Neuronal stem cell (in vitro differentiated cells): ENCODE measurements at regions not wholly inside any gene's neighbourhood (a gene's known extent, or its start where the extent isn't known, plus 50 kb on each side); places are given as distances from the start of the nearest gene placed in this dataset.

ENCODE experiments used
- DNase-seq: peaks from one replicate; pipeline ENCODE4 v3.0.0-alpha.2; 2013; ENCODE audit warnings: low spot score
- H2AFZ ChIP-seq: one replicate; pipeline ENCODE4 v1.6.1; 2013; ENCODE audit warnings: mild to moderate bottlenecking, low read length, inconsistent platforms
- H2AK5ac ChIP-seq: 2 replicates; pipeline ENCODE4 v1.6.1; 2013; ENCODE audit warnings: low read depth, mild to moderate bottlenecking, inconsistent platforms, low read length, moderate library complexity, mixed read lengths
- H2BK120ac ChIP-seq: 2 replicates; pipeline ENCODE4 v1.6.1; 2013; ENCODE audit warnings: low read depth, mild to moderate bottlenecking, inconsistent platforms, low read length, moderate library complexity, mixed read lengths
- H2BK12ac ChIP-seq: one replicate; pipeline ENCODE4 v1.6.1; 2013; ENCODE audit warnings: low read length, inconsistent platforms
- H2BK15ac ChIP-seq: 2 replicates; pipeline ENCODE4 v1.6.1; 2013; ENCODE audit warnings: mild to moderate bottlenecking, low read length, inconsistent platforms, mixed read lengths
- H2BK5ac ChIP-seq: one replicate; pipeline ENCODE4 v1.6.1; 2013; ENCODE audit warnings: inconsistent platforms, mild to moderate bottlenecking, low read length, moderate library complexity
- H3K14ac ChIP-seq: one replicate; pipeline ENCODE4 v1.6.1; 2013; ENCODE audit warnings: low read length, inconsistent platforms
- H3K18ac ChIP-seq: 2 replicates; pipeline ENCODE4 v1.6.1; 2013; ENCODE audit warnings: low read length, inconsistent platforms
- H3K23ac ChIP-seq: 2 replicates; pipeline ENCODE4 v1.6.1; 2013; ENCODE audit warnings: low read depth, mild to moderate bottlenecking, mixed read lengths, low read length, inconsistent platforms; ENCODE audit not compliant: poor library complexity
- H3K27ac ChIP-seq: replicated peaks from 3 replicates; pipeline ENCODE4 v1.5.1; 2013; ENCODE audit warnings: low read length, inconsistent platforms
- H3K27me3 ChIP-seq, 3 experiments: 2 replicates each; pipeline ENCODE4 v1.6.1; 2013; ENCODE audit warnings: low read length in 3 of 3, mild to moderate bottlenecking in 2 of 3, inconsistent platforms in 1 of 3, low read depth in 1 of 3, mixed read lengths in 1 of 3, moderate library complexity in 1 of 3; ENCODE audit not compliant: control insufficient read depth in 3 of 3, insufficient read depth in 3 of 3
- H3K36me3 ChIP-seq, 2 donors: replicated peaks in 1 of 2; 2 replicates each; pipeline ENCODE4 v1.6.1; 2013; ENCODE audit warnings: low read length in 2 of 2; ENCODE audit not compliant: control insufficient read depth in 2 of 2, insufficient read depth in 2 of 2
- H3K4ac ChIP-seq: 2 replicates; pipeline ENCODE4 v1.6.1; 2013; ENCODE audit warnings: inconsistent platforms, mild to moderate bottlenecking, low read length, moderate library complexity
- H3K4me1 ChIP-seq, 2 donors: 1 replicate in 1 of 2; 2 replicates in 1 of 2; pipeline ENCODE4 v1.6.1; 2013; ENCODE audit warnings: low read length in 2 of 2, low read depth in 1 of 2; ENCODE audit not compliant: control insufficient read depth in 2 of 2, insufficient read depth in 1 of 2
- H3K4me2 ChIP-seq: one replicate; pipeline ENCODE4 v1.6.1; 2013; ENCODE audit warnings: mild to moderate bottlenecking, low read length, inconsistent platforms; ENCODE audit not compliant: insufficient read depth, poor library complexity, severe bottlenecking
- H3K4me3 ChIP-seq, 2 donors: 2 replicates each; pipeline ENCODE4 v1.5.1; 2013; ENCODE audit warnings: low read length in 2 of 2, mild to moderate bottlenecking in 2 of 2, inconsistent platforms in 1 of 2, moderate library complexity in 1 of 2
- H3K79me1 ChIP-seq: one replicate; pipeline ENCODE4 v1.6.1; 2013; ENCODE audit warnings: low read depth, mild to moderate bottlenecking, inconsistent platforms, low read length, moderate library complexity
- H3K9ac ChIP-seq: one replicate; pipeline ENCODE4 v1.6.1; 2013; ENCODE audit warnings: mild to moderate bottlenecking, low read depth, low read length, inconsistent platforms; ENCODE audit not compliant: poor library complexity
- H3K9me3 ChIP-seq, 2 donors: replicated peaks in 1 of 2; 2 replicates each; pipeline versions ENCODE3 to v1.6.1; 2013; ENCODE audit warnings: low read length in 2 of 2, mild to moderate bottlenecking in 2 of 2, inconsistent platforms in 1 of 2, low read depth in 1 of 2, mixed read lengths in 1 of 2, moderate library complexity in 1 of 2; ENCODE audit not compliant: control insufficient read depth in 2 of 2, insufficient read depth in 1 of 2
- H4K8ac ChIP-seq: one replicate; pipeline ENCODE4 v1.6.1; 2013; ENCODE audit warnings: low read depth, mild to moderate bottlenecking, inconsistent platforms, low read length, moderate library complexity
- H4K91ac ChIP-seq: one replicate; pipeline ENCODE4 v1.6.1; 2013; ENCODE audit warnings: low read length, low read depth, mild to moderate bottlenecking, inconsistent platforms; ENCODE audit not compliant: poor library complexity
- WGBS, 2 donors: extraction: QIAGEN DNeasy Blood & Tissue Kit; methylation state at CpG; one replicate each; pipeline ENCODE4 v1.1.7; 2013; ENCODE audit warnings: missing lambda C conversion rate in 2 of 2, mixed read lengths in 1 of 2; ENCODE audit not compliant: insufficient read length in 2 of 2, insufficient replicate concordance in 1 of 2; ENCODE audit errors: extremely low coverage in 2 of 2; 5-methylcytosine and 5-hydroxymethylcytosine counted together

GRCh38 chr2:225326969-225327368, 72.5 kb upstream of the NYAP2 start:
- H2BK5ac ChIP-seq: no peak overlapping the region
- no peak overlapping the region for H3K9ac ChIP-seq
- H2AFZ ChIP-seq: no peak overlapping the region
- no peak overlapping the region for H3K4me3 ChIP-seq
- H3K79me1 ChIP-seq: no peaks in the 10 kb centered on the region
- no peak for DNase-seq
- no peak overlapping the region for H3K4ac ChIP-seq
- no peaks in the 10 kb centered on the region for H3K36me3 ChIP-seq
- H3K9me3 ChIP-seq: no peaks in the 10 kb centered on the region
- H2AK5ac ChIP-seq: no peak overlapping the region
- no peak overlapping the region for H4K8ac ChIP-seq
- no peak overlapping the region for H3K27ac ChIP-seq
- H3K4me1 ChIP-seq: no peaks in the 10 kb centered on the region
- no peaks in the 10 kb centered on the region for H3K27me3 ChIP-seq
- H3K23ac ChIP-seq: no peak overlapping the region
- WGBS, 2 donors: no CpG with 5 or more reads among the region's 1 CpG
- no peak overlapping the region for H3K14ac ChIP-seq
- H3K18ac ChIP-seq: no peak overlapping the region
- no peak overlapping the region for H4K91ac ChIP-seq
- no peak overlapping the region for H2BK12ac ChIP-seq
- no peak overlapping the region for H2BK120ac ChIP-seq
- no peak overlapping the region for H2BK15ac ChIP-seq
- H3K4me2 ChIP-seq: no peak overlapping the region

DNA sequence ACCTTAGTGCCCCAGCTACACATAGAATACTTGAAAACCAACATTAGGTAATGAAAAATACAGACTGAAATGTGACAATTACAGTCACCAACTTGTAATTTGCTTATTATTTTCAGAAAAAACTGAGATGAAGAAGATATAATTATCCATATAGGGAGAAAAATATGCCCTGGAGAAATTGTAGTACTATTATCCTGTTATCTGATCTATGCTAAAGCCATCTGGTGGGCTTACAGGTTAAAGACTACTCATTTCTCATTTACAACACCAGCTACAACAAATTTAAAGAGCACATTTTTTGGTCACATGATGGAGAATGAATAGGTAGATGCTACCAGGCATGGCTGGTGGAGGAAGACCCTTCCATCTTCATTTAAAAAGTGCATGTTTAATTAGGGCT, 79.6 kb upstream of the NYAP2 start:
- Histone ChIP-seq H3K14ac (no peak overlapping the region), H3K79me1 (no peaks in the 10 kb centered on the region), H3K4ac (no peak overlapping the region), H3K4me3 (no peak overlapping the region), H2AK5ac (no peak overlapping the region), H2AFZ (no peak overlapping the region), H2BK12ac (no peak overlapping the region), H4K8ac (no peak overlapping the region), H3K9ac (no peak overlapping the region), H2BK15ac (no peak overlapping the region), H2BK5ac (no peak overlapping the region), H3K9me3 (peaks cover 0 to 2% of the 10 kb centered on the region in 2 donors), H3K27me3 (no peaks in the 10 kb centered on the region), H3K36me3 (no peaks in the 10 kb centered on the region), H4K91ac (no peak overlapping the region), H2BK120ac (no peak overlapping the region), H3K4me2 (no peak overlapping the region), H3K4me1 (no peaks in the 10 kb centered on the region), H3K27ac (no peak overlapping the region), H3K18ac (no peak overlapping the region), H3K23ac (no peak overlapping the region)
- DNase-seq: no peak

GRCh38 chr2:225318440-225318839, 81.1 kb upstream of the NYAP2 start:
- no CpG with 5 or more reads among the region's 1 CpG for WGBS, 2 donors
- H3K27ac ChIP-seq: no peak overlapping the region
- H4K8ac ChIP-seq: no peak overlapping the region
- no peak overlapping the region for H3K4me2 ChIP-seq
- no peak overlapping the region for H2BK12ac ChIP-seq
- H2AK5ac ChIP-seq: no peak overlapping the region
- no peak overlapping the region for H4K91ac ChIP-seq
- no peak for DNase-seq
- no peak overlapping the region for H2AFZ ChIP-seq
- H3K4ac ChIP-seq: no peak overlapping the region
- H3K9ac ChIP-seq: no peak overlapping the region
- no peak overlapping the region for H3K4me3 ChIP-seq
- no peaks in the 10 kb centered on the region for H3K27me3 ChIP-seq
- H2BK120ac ChIP-seq: no peak overlapping the region
- H3K23ac ChIP-seq: no peak overlapping the region
- H2BK5ac ChIP-seq: no peak overlapping the region
- H3K9me3 ChIP-seq: peaks cover 0 to 2% of the 10 kb centered on the region in 2 donors
- H3K36me3 ChIP-seq: no peaks in the 10 kb centered on the region
- no peak overlapping the region for H3K18ac ChIP-seq
- no peaks in the 10 kb centered on the region for H3K4me1 ChIP-seq
- no peak overlapping the region for H3K14ac ChIP-seq
- no peaks in the 10 kb centered on the region for H3K79me1 ChIP-seq
- no peak overlapping the region for H2BK15ac ChIP-seq

- Histone ChIP-seq H4K91ac (no peak overlapping the region), H2AK5ac (no peak overlapping the region), H2AFZ (no peak overlapping the region), H3K9me3 (peaks cover 0 to 2% of the 10 kb centered on the region in 2 donors), H2BK120ac (no peak overlapping the region), H3K4ac (no peak overlapping the region), H3K14ac (no peak overlapping the region), H3K27me3 (no peaks in the 10 kb centered on the region), H3K36me3 (no peaks in the 10 kb centered on the region), H4K8ac (no peak overlapping the region), H3K27ac (no peak overlapping the region), H2BK12ac (no peak overlapping the region), H3K23ac (no peak overlapping the region), H3K9ac (no peak overlapping the region), H3K79me1 (no peaks in the 10 kb centered on the region), H2BK5ac (no peak overlapping the region), H2BK15ac (no peak overlapping the region), H3K4me3 (no peak overlapping the region), H3K4me1 (no peaks in the 10 kb centered on the region), H3K18ac (no peak overlapping the region), H3K4me2 (no peak overlapping the region)
- no peak for DNase-seq
These were observed 82.3 kb upstream of the NYAP2 start for GRCh38 chr2:225317186-225317585.
